ENCODE measurements at regions not wholly inside any gene's neighbourhood (a gene's known extent, or its start where the extent isn't known, plus 50 kb on each side); places are given as distances from the start of the nearest gene placed in this dataset.

DNA sequence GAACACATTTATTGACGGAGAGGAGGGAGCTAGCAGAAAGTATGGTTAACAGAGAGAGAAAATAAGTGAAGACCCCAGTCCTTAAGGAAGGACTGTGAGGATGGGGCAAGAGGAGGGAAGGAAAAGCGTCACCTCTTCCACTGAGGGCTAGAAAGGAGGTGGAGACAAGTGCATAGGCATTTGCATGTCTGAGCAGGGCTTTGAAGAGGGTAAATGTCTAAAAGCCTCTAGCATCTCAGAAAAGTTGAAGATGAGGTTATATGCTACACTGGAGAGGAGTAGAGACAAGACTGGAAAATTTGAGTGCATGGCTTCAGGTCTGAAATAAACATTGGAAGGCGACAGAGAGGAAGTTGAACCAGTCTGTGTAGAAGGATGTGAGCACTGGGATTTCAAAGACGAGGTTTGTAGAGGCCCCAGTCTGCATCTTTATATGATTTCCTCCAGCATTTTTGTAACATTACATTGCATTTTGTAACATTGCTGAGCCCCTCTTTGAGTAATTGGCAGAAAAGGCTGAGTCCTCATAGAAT lies 98.5 kb upstream of the IFNG-AS1 start:
- TF ChIP-seq, protein P1, sequence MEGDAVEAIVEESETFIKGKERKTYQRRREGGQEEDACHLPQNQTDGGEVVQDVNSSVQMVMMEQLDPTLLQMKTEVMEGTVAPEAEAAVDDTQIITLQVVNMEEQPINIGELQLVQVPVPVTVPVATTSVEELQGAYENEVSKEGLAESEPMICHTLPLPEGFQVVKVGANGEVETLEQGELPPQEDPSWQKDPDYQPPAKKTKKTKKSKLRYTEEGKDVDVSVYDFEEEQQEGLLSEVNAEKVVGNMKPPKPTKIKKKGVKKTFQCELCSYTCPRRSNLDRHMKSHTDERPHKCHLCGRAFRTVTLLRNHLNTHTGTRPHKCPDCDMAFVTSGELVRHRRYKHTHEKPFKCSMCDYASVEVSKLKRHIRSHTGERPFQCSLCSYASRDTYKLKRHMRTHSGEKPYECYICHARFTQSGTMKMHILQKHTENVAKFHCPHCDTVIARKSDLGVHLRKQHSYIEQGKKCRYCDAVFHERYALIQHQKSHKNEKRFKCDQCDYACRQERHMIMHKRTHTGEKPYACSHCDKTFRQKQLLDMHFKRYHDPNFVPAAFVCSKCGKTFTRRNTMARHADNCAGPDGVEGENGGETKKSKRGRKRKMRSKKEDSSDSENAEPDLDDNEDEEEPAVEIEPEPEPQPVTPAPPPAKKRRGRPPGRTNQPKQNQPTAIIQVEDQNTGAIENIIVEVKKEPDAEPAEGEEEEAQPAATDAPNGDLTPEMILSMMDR (IDR thresholded peaks at IDR 0.05; ENCODE audit: low read length): no peak
- no peak for TF ChIP-seq EZH2 (IDR thresholded peaks at IDR 0.05; ENCODE audit: borderline replicate concordance, low read length)

All from OCI-LY1 (cell line).